Colonic mucosa (tissue), 4 donors: ENCODE measurements at regions not wholly inside any gene's neighbourhood (a gene's known extent, or its start where the extent isn't known, plus 50 kb on each side); places are given as distances from the start of the nearest gene placed in this dataset.

Source experiments
- DNase-seq: peaks from one replicate; pipeline ENCODE4 v3.0.0-alpha.2; 2020
- H3K27ac ChIP-seq: fragments of 200-600 bp; one replicate; pipeline ENCODE4 v1.8.0; 2021
- H3K27me3 ChIP-seq: fragments of 200-600 bp; one replicate; pipeline ENCODE4 v1.8.0; 2021
- H3K36me3 ChIP-seq: fragments of 200-600 bp; one replicate; pipeline ENCODE4 v1.8.0; 2021
- H3K4me1 ChIP-seq: fragments of 200-600 bp; one replicate; pipeline ENCODE4 v1.8.0; 2021; ENCODE audit warnings: mild to moderate bottlenecking
- H3K4me3 ChIP-seq: fragments of 200-600 bp; one replicate; pipeline ENCODE4 v1.8.0; 2021
- H3K9ac ChIP-seq, 2 donors: one replicate each; pipeline ENCODE4 v1.7.0; 2013; ENCODE audit warnings: control low read depth in 2 of 2, low read depth in 2 of 2, low read length in 2 of 2
- H3K9me3 ChIP-seq: fragments of 200-600 bp; one replicate; pipeline ENCODE4 v1.8.0; 2021
- intact Hi-C: fragments of 100-400 bp; cut with DNase I; formaldehyde crosslinking; loops from one replicate; pipeline ENCODE4 v1.14.1; 2022
- TF ChIP-seq, protein P1 (sequence below): fragments of 200-600 bp; IDR thresholded peaks from one replicate; pipeline ENCODE4 v1.8.0; 2022; ENCODE audit warnings: antibody characterized with exemption, mild to moderate bottlenecking
- donor health status: healthy.
- donor health status: DM: no; HTN: no; CAD: no.
- donor health status: DM: no; HTN: no; CAD: no.

DNA sequence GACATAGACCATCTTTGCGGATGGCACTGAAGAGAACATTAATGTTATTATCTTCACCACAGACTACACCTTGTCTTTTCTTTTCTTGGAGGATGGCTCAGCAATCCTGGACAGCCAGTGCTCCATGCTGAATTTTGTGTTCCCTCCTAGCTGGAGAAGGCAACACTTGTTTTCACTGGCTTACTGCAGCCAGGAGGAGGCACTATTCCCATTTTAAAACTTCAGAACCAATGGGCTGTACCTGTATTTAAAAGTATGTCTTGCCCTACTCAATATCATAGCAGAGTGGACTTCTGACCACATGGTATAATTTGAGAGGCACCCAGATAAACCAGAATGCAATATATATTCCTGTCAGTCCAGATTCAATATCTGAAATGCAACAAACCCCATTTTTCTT, 53.3 kb upstream of the POGK start:
- Histone ChIP-seq H3K9ac (no peak overlapping the region), H3K9me3 (no peaks in the 10 kb centered on the region), H3K4me1 (no peaks in the 10 kb centered on the region), H3K36me3 (no peaks in the 10 kb centered on the region), H3K27me3 (no peaks in the 10 kb centered on the region), H3K4me3 (no peak overlapping the region), H3K27ac (no peak overlapping the region)
- no peak for DNase-seq
- intact Hi-C loops, result no loop called here
- TF ChIP-seq, protein P1, sequence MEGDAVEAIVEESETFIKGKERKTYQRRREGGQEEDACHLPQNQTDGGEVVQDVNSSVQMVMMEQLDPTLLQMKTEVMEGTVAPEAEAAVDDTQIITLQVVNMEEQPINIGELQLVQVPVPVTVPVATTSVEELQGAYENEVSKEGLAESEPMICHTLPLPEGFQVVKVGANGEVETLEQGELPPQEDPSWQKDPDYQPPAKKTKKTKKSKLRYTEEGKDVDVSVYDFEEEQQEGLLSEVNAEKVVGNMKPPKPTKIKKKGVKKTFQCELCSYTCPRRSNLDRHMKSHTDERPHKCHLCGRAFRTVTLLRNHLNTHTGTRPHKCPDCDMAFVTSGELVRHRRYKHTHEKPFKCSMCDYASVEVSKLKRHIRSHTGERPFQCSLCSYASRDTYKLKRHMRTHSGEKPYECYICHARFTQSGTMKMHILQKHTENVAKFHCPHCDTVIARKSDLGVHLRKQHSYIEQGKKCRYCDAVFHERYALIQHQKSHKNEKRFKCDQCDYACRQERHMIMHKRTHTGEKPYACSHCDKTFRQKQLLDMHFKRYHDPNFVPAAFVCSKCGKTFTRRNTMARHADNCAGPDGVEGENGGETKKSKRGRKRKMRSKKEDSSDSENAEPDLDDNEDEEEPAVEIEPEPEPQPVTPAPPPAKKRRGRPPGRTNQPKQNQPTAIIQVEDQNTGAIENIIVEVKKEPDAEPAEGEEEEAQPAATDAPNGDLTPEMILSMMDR, result no peak

DNA sequence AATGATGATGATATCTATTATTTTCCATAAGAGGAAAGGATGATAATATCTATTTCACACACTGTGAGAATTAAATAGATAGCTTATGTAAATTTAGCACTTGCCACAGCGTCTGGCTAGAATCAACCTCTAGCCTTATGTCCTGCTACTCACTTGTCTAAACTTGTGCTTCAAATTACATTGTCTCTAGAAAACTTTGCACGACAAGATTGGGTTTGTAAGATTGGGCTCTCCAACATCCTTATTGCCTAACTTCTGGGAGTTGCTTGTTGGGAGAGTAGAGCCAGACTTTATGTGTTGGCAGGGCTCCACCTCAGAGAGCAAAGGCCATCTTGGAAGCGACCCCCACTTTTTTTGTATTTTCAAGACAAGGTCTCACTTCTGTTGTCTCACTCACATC, 50.0 kb upstream of the POGK start:
- Histone ChIP-seq H3K4me3 (no peak overlapping the region), H3K36me3 (no peaks in the 10 kb centered on the region), H3K9ac (no peak overlapping the region), H3K27ac (no peak overlapping the region), H3K27me3 (no peaks in the 10 kb centered on the region), H3K4me1 (no peaks in the 10 kb centered on the region), H3K9me3 (no peaks in the 10 kb centered on the region)
- TF ChIP-seq, protein P1, result no peak
- intact Hi-C loops, result no loop called here
- no peak for DNase-seq
